ENCODE measurements at regions not wholly inside any gene's neighbourhood (a gene's known extent, or its start where the extent isn't known, plus 50 kb on each side); places are given as distances from the start of the nearest gene placed in this dataset.
"Not testable (repeated sequence)": the region's sequence is repeated elsewhere in the genome, so short reads cannot be mapped to it uniquely, and the experiment has no call there.

- H3K4me2 ChIP-seq (ENCODE audit: low read depth, low read length, poor library complexity, severe bottlenecking): no peak overlapping the region
- H3K36me3 ChIP-seq (ENCODE audit: insufficient read depth, low read length): no peaks in the 10 kb centered on the region
- no peaks in the 10 kb centered on the region for H3K9me2 ChIP-seq (replicated peaks; ENCODE audit: low read depth, low read length)
- H3K27me3 ChIP-seq (ENCODE audit: insufficient read depth, low read length, poor library complexity, severe bottlenecking): peaks cover 19% of the 10 kb centered on the region
- H3K9ac ChIP-seq (ENCODE audit: low read depth, low read length, poor library complexity, severe bottlenecking): no peak overlapping the region
- H3K4me3 ChIP-seq (ENCODE audit: low read length, poor library complexity, severe bottlenecking): no peak overlapping the region
- no peaks in the 10 kb centered on the region for H3F3A ChIP-seq (ENCODE audit: low read depth)
- TF ChIP-seq EZH2phosphoT487 (IDR thresholded peaks at IDR 0.05; ENCODE audit: borderline replicate concordance): no peak
- TF ChIP-seq, protein P1, sequence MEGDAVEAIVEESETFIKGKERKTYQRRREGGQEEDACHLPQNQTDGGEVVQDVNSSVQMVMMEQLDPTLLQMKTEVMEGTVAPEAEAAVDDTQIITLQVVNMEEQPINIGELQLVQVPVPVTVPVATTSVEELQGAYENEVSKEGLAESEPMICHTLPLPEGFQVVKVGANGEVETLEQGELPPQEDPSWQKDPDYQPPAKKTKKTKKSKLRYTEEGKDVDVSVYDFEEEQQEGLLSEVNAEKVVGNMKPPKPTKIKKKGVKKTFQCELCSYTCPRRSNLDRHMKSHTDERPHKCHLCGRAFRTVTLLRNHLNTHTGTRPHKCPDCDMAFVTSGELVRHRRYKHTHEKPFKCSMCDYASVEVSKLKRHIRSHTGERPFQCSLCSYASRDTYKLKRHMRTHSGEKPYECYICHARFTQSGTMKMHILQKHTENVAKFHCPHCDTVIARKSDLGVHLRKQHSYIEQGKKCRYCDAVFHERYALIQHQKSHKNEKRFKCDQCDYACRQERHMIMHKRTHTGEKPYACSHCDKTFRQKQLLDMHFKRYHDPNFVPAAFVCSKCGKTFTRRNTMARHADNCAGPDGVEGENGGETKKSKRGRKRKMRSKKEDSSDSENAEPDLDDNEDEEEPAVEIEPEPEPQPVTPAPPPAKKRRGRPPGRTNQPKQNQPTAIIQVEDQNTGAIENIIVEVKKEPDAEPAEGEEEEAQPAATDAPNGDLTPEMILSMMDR (conservative IDR thresholded peaks at IDR 0.05; ENCODE audit: low read length): no peak
- H4K20me1 ChIP-seq (ENCODE audit: insufficient read depth, low read length, poor library complexity, severe bottlenecking): no peaks in the 10 kb centered on the region
- H3K79me2 ChIP-seq (ENCODE audit: insufficient read depth, low read length): no peaks in the 10 kb centered on the region
- no peaks in the 10 kb centered on the region for H3K4me1 ChIP-seq (ENCODE audit: insufficient read depth, low read length, poor library complexity, severe bottlenecking)
- no peaks in the 10 kb centered on the region for H3K9me3 ChIP-seq (ENCODE audit: insufficient read depth, low read depth, low read length)
- H2AFZ ChIP-seq (ENCODE audit: low read length): no peak overlapping the region
Measured at GRCh38 chr2:236375973-236376476, 111.8 kb upstream of the ASB18 start.

- TF ChIP-seq EZH2phosphoT487 (IDR thresholded peaks at IDR 0.05; ENCODE audit: borderline replicate concordance): no peak
- TF ChIP-seq, protein P1 (conservative IDR thresholded peaks at IDR 0.05; ENCODE audit: low read length): no peak
- H3K4me3 ChIP-seq (ENCODE audit: low read length, poor library complexity, severe bottlenecking): no peak overlapping the region
- H3K27me3 ChIP-seq (ENCODE audit: insufficient read depth, low read length, poor library complexity, severe bottlenecking): peaks cover 12% of the 10 kb centered on the region
Measured at GRCh38 chr2:236376566-236377244, 112.5 kb upstream of the ASB18 start.

DNA sequence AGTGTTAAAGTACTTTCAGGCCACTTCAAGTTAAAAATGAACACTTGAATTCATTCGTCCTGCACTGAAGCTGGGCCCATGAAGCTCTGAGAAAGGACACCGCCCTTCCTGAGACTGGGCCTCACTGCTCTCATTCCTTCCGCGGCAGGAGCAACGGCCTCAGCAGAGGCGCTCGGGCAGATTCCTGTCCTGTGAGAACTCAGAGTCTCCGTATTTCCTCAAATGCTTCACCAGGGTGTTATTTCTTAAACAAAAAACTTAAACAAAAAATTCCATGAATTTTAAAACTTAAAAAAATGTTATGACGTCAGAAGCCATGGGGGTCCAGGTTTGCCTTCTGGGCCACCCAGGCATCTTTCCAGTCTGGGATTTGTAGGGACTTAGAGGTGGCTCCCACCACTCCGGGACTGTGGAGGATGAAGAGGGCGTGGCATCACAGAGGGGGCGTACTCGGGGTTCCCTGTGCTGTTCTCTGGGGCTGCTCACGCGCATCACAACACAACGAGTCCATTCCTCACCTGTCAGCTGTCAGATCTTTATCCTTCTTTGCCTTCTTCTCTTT lies 115.9 kb upstream of the ASB18 start:
- TF ChIP-seq, protein P1 (conservative IDR thresholded peaks at IDR 0.05; ENCODE audit: low read length): no peak
- no peak for TF ChIP-seq EZH2phosphoT487 (IDR thresholded peaks at IDR 0.05; ENCODE audit: borderline replicate concordance)
- no peaks in the 10 kb centered on the region for H3K27me3 ChIP-seq (ENCODE audit: insufficient read depth, low read length, poor library complexity, severe bottlenecking)
- H3K9me2 ChIP-seq (replicated peaks; ENCODE audit: low read depth, low read length): no peaks in the 10 kb centered on the region
- no peak overlapping the region for H2AFZ ChIP-seq (ENCODE audit: low read length)
- H3K79me2 ChIP-seq (ENCODE audit: insufficient read depth, low read length): no peaks in the 10 kb centered on the region
- no peaks in the 10 kb centered on the region for H4K20me1 ChIP-seq (ENCODE audit: insufficient read depth, low read length, poor library complexity, severe bottlenecking)
- no peaks in the 10 kb centered on the region for H3K36me3 ChIP-seq (ENCODE audit: insufficient read depth, low read length)
- H3F3A ChIP-seq (ENCODE audit: low read depth): no peaks in the 10 kb centered on the region
- H3K4me2 ChIP-seq (ENCODE audit: low read depth, low read length, poor library complexity, severe bottlenecking): no peak overlapping the region
- H3K9me3 ChIP-seq (ENCODE audit: insufficient read depth, low read depth, low read length): no peaks in the 10 kb centered on the region
- no peaks in the 10 kb centered on the region for H3K4me1 ChIP-seq (ENCODE audit: insufficient read depth, low read length, poor library complexity, severe bottlenecking)
- H3K9ac ChIP-seq (ENCODE audit: low read depth, low read length, poor library complexity, severe bottlenecking): no peak overlapping the region
- H3K4me3 ChIP-seq (ENCODE audit: low read length, poor library complexity, severe bottlenecking): no peak overlapping the region

More at GRCh38 chr2:236376566-236377244, 112.5 kb upstream of the ASB18 start:
- H3K9me3 ChIP-seq (ENCODE audit: insufficient read depth, low read depth, low read length): no peaks in the 10 kb centered on the region
- no peaks in the 10 kb centered on the region for H3K36me3 ChIP-seq (ENCODE audit: insufficient read depth, low read length)
- H2AFZ ChIP-seq (ENCODE audit: low read length): no peak overlapping the region
- H3K4me1 ChIP-seq (ENCODE audit: insufficient read depth, low read length, poor library complexity, severe bottlenecking): no peaks in the 10 kb centered on the region
- no peak overlapping the region for H3K4me2 ChIP-seq (ENCODE audit: low read depth, low read length, poor library complexity, severe bottlenecking)
- H3F3A ChIP-seq (ENCODE audit: low read depth): no peaks in the 10 kb centered on the region
- no peak overlapping the region for H3K9ac ChIP-seq (ENCODE audit: low read depth, low read length, poor library complexity, severe bottlenecking)
- no peaks in the 10 kb centered on the region for H4K20me1 ChIP-seq (ENCODE audit: insufficient read depth, low read length, poor library complexity, severe bottlenecking)
- H3K9me2 ChIP-seq (replicated peaks; ENCODE audit: low read depth, low read length): no peaks in the 10 kb centered on the region
- no peaks in the 10 kb centered on the region for H3K79me2 ChIP-seq (ENCODE audit: insufficient read depth, low read length)

DNA sequence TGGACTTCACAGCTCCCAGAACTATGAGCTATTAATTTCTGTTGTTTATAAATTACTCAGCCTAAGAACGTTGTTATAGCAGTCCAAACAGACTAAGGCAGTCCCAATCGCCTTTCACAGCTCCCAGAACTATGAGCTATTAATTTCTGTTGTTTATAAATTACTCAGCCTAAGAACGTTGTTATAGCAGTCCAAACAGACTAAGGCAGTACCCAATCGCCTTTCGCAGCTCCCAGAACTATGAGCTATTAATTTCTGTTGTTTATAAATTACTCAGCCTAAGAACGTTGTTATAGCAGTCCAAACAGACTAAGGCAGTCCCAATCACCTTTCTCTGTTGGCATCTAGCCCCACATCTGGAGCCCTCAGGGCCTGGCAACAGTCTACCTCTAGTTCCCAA lies 117.0 kb upstream of the ASB18 start:
- H3K27me3 ChIP-seq (ENCODE audit: insufficient read depth, low read length, poor library complexity, severe bottlenecking); H3F3A ChIP-seq (ENCODE audit: low read depth); H3K4me3 ChIP-seq (ENCODE audit: low read length, poor library complexity, severe bottlenecking); H4K20me1 ChIP-seq (ENCODE audit: insufficient read depth, low read length, poor library complexity, severe bottlenecking); H3K9me2 ChIP-seq (replicated peaks; ENCODE audit: low read depth, low read length); H3K9ac ChIP-seq (ENCODE audit: low read depth, low read length, poor library complexity, severe bottlenecking); H3K79me2 ChIP-seq (ENCODE audit: insufficient read depth, low read length); H2AFZ ChIP-seq (ENCODE audit: low read length); H3K4me1 ChIP-seq (ENCODE audit: insufficient read depth, low read length, poor library complexity, severe bottlenecking); H3K4me2 ChIP-seq (ENCODE audit: low read depth, low read length, poor library complexity, severe bottlenecking); H3K9me3 ChIP-seq (ENCODE audit: insufficient read depth, low read depth, low read length); H3K36me3 ChIP-seq (ENCODE audit: insufficient read depth, low read length): not testable (repeated sequence)

DNA sequence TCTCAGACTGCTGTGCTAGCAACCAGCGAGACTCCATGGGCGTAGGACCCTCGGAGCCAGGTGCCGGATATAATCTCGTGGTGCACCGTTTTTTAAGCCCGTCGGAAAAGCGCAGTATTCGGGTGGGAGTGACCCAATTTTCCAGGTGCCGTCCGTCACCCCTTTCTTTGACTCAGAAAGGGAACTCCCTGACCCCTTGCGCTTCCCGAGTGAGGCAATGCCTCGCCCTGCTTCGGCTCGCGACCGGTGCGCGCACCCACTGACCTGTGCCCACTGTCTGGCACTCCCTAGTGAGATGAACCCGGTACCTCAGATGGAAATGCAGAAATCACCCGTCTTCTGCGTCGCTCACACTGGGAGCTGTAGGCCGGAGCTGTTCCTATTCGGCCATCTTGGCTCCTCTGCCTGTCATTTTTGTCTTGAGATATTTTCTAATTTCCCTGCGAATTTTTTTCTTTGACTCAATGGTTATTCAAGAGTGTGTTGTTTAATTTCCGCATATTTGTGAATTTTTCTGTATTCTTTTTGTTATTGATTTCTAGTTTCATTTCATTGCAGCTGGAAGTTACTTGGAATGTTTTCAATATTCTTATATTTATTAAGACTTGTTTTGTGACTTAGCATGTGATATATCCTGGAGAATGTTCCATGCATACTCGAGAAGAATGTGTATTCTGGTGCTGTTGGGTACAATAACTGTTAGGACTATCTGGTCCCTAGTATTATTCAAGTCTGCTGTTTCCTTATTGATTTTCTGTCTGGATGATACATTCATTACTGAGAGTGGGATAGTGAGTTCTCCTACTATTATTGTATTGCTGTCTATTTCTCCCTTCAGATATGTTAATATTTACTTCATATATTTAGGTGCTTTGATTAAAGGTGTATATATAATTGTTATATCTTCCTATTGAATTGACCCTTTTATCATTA lies 125.3 kb upstream of the ASB18 start:
- not testable (repeated sequence) for H3K9me2 ChIP-seq (replicated peaks; ENCODE audit: low read depth, low read length)

More for the DNA sequence above, 125.3 kb upstream of the ASB18 start:
- H4K20me1 ChIP-seq (ENCODE audit: insufficient read depth, low read length, poor library complexity, severe bottlenecking); H3K4me1 ChIP-seq (ENCODE audit: insufficient read depth, low read length, poor library complexity, severe bottlenecking); H3K9ac ChIP-seq (ENCODE audit: low read depth, low read length, poor library complexity, severe bottlenecking); H3F3A ChIP-seq (ENCODE audit: low read depth); H3K4me2 ChIP-seq (ENCODE audit: low read depth, low read length, poor library complexity, severe bottlenecking); H3K79me2 ChIP-seq (ENCODE audit: insufficient read depth, low read length); H2AFZ ChIP-seq (ENCODE audit: low read length); H3K27me3 ChIP-seq (ENCODE audit: insufficient read depth, low read length, poor library complexity, severe bottlenecking); H3K4me3 ChIP-seq (ENCODE audit: low read length, poor library complexity, severe bottlenecking); H3K9me3 ChIP-seq (ENCODE audit: insufficient read depth, low read depth, low read length); H3K36me3 ChIP-seq (ENCODE audit: insufficient read depth, low read length): not testable (repeated sequence)
